ENCODE measurements at regions not wholly inside any gene's neighbourhood (a gene's known extent, or its start where the extent isn't known, plus 50 kb on each side); places are given as distances from the start of the nearest gene placed in this dataset.

DNA sequence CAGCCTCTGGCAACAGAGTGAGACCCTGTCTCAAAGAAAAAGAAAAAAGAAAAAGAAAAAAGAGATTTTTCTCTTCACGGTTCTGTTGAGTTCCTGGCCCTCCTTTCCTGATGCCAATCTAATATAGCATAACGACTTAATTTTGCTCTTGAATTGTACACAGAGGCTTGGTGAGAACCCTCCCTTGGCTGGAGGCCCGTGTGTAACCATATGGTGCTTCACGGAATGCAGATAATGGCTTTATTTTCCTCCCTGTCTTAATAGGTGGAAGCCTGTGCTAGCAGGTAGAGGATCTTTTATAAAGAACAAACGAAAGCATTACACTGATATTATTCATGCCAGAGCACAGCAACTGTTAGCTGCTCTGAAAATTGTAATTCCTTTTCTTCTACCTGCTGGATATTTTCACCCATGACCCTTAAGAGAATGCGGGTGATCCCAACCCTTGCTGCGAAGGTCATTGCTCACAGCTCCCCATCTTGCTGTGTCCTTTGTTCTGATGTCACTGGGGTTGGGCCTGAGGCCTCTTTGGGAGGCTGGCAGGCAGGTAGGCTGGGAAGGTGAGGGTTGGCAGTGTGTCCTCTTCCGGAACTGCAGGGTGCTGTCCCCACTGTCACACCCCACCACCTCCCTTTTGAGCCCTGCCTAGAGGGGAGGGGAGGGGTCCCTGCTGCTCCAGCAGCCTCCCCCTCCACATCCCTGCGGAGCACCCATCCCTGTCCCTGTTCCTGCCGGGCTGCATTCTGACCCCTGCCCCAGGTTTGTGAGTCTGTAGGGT, 83.8 kb upstream of the STOX2 start:
- no peak for TF ChIP-seq EZH2phosphoT487 (IDR thresholded peaks at IDR 0.05; ENCODE audit: borderline replicate concordance, low read length)
- TF ChIP-seq, protein P1, sequence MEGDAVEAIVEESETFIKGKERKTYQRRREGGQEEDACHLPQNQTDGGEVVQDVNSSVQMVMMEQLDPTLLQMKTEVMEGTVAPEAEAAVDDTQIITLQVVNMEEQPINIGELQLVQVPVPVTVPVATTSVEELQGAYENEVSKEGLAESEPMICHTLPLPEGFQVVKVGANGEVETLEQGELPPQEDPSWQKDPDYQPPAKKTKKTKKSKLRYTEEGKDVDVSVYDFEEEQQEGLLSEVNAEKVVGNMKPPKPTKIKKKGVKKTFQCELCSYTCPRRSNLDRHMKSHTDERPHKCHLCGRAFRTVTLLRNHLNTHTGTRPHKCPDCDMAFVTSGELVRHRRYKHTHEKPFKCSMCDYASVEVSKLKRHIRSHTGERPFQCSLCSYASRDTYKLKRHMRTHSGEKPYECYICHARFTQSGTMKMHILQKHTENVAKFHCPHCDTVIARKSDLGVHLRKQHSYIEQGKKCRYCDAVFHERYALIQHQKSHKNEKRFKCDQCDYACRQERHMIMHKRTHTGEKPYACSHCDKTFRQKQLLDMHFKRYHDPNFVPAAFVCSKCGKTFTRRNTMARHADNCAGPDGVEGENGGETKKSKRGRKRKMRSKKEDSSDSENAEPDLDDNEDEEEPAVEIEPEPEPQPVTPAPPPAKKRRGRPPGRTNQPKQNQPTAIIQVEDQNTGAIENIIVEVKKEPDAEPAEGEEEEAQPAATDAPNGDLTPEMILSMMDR (IDR thresholded peaks at IDR 0.05; ENCODE audit: low read depth, low read length, poor library complexity, severe bottlenecking): no peak
- H3K27me3 ChIP-seq (ENCODE audit: control insufficient read depth, low read length): no peaks in the 10 kb centered on the region
- no peaks in the 10 kb centered on the region for H3K79me2 ChIP-seq (ENCODE audit: control insufficient read depth, low read length)
- no peaks in the 10 kb centered on the region for H4K20me1 ChIP-seq (ENCODE audit: control insufficient read depth, insufficient read depth, low read depth, low read length)
- H3K36me3 ChIP-seq (ENCODE audit: control insufficient read depth, low read length): no peaks in the 10 kb centered on the region
- H3K4me3 ChIP-seq (ENCODE audit: low read length): no peak overlapping the region
- no peaks in the 10 kb centered on the region for H3K9me3 ChIP-seq (ENCODE audit: control insufficient read depth, insufficient read depth, low read length)
- H3K4me1 ChIP-seq (ENCODE audit: control insufficient read depth, low read length): no peaks in the 10 kb centered on the region
- H3K4me2 ChIP-seq (ENCODE audit: low read length): no peak overlapping the region
- no peaks in the 10 kb centered on the region for H3K9me2 ChIP-seq (replicated peaks; ENCODE audit: control insufficient read depth, low read length)
- no peak overlapping the region for H3K27ac ChIP-seq (ENCODE audit: low read depth, low read length)
- no peaks in the 10 kb centered on the region for H3F3A ChIP-seq (ENCODE audit: control insufficient read depth, insufficient read depth)

DNA sequence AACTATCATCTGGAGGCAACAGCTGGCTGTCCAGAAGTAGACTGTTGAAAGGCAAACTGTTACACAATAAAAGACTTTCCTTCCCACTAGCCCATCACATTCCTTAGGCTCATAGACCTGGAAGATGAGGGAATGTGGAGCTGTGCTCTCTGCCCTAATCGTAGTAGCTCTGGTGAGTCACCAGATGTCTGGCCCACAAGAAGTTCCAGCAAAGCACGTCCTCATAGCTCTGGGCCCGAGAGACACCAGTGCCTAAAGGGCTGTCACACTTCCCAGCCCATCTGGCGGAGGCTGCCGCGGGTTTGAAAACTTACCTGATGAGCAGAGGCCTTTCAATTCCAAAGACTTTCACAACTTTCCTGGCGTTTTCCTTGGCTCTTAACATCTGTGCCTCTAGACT, 81.7 kb upstream of the STOX2 start:
- Histone ChIP-seq H3K4me3 (ENCODE audit: low read length) (no peak overlapping the region), H3K4me1 (ENCODE audit: control insufficient read depth, low read length) (no peaks in the 10 kb centered on the region), H3K9me2 (replicated peaks; ENCODE audit: control insufficient read depth, low read length) (no peaks in the 10 kb centered on the region), H3K79me2 (ENCODE audit: control insufficient read depth, low read length) (no peaks in the 10 kb centered on the region), H3F3A (ENCODE audit: control insufficient read depth, insufficient read depth) (no peaks in the 10 kb centered on the region), H3K36me3 (ENCODE audit: control insufficient read depth, low read length) (no peaks in the 10 kb centered on the region), H3K27ac (ENCODE audit: low read depth, low read length) (no peak overlapping the region), H3K4me2 (ENCODE audit: low read length) (no peak overlapping the region), H3K27me3 (ENCODE audit: control insufficient read depth, low read length) (no peaks in the 10 kb centered on the region), H4K20me1 (ENCODE audit: control insufficient read depth, insufficient read depth, low read depth, low read length) (no peaks in the 10 kb centered on the region), H3K9me3 (ENCODE audit: control insufficient read depth, insufficient read depth, low read length) (no peaks in the 10 kb centered on the region)
- no peak for TF ChIP-seq EZH2phosphoT487 (IDR thresholded peaks at IDR 0.05; ENCODE audit: borderline replicate concordance, low read length)
- TF ChIP-seq, protein P1 (IDR thresholded peaks at IDR 0.05; ENCODE audit: low read depth, low read length, poor library complexity, severe bottlenecking): no peak

DNA sequence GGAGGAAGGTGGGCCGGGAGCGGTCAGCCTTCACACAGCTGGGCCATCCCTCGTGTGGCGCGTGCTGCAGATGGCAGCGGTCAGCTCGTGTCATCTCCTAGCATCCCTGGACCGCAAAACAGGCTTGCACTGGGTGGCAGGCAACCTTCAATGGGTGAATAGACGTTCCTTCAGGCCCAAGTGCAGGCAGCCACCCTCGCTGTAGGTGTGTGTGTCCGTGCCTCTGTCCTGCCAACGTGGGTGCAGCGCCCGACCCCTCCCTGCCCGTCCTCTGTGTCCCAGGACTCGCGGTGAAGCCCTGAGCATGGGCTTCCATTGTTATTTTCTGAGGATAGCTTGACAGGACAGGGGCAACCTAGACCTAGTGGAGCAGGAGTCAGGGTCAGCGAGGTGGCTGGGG, 79.8 kb upstream of the STOX2 start:
- H3F3A ChIP-seq (ENCODE audit: control insufficient read depth, insufficient read depth): no peaks in the 10 kb centered on the region
- H3K27ac ChIP-seq (ENCODE audit: low read depth, low read length): no peak overlapping the region

More for the DNA sequence above, 79.8 kb upstream of the STOX2 start:
- no peaks in the 10 kb centered on the region for H4K20me1 ChIP-seq (ENCODE audit: control insufficient read depth, insufficient read depth, low read depth, low read length)
- H3K4me2 ChIP-seq (ENCODE audit: low read length): no peak overlapping the region
- H3K27me3 ChIP-seq (ENCODE audit: control insufficient read depth, low read length): no peaks in the 10 kb centered on the region
- TF ChIP-seq, protein P1 (IDR thresholded peaks at IDR 0.05; ENCODE audit: low read depth, low read length, poor library complexity, severe bottlenecking): no peak
- no peak for TF ChIP-seq EZH2phosphoT487 (IDR thresholded peaks at IDR 0.05; ENCODE audit: borderline replicate concordance, low read length)
- no peaks in the 10 kb centered on the region for H3K9me3 ChIP-seq (ENCODE audit: control insufficient read depth, insufficient read depth, low read length)
- H3K9me2 ChIP-seq (replicated peaks; ENCODE audit: control insufficient read depth, low read length): no peaks in the 10 kb centered on the region
- H3K4me1 ChIP-seq (ENCODE audit: control insufficient read depth, low read length): no peaks in the 10 kb centered on the region
- no peak overlapping the region for H3K4me3 ChIP-seq (ENCODE audit: low read length)
- H3K36me3 ChIP-seq (ENCODE audit: control insufficient read depth, low read length): no peaks in the 10 kb centered on the region
- no peaks in the 10 kb centered on the region for H3K79me2 ChIP-seq (ENCODE audit: control insufficient read depth, low read length)

All from DOHH2 (cell line).